ENCODE measurements at regions not wholly inside any gene's neighbourhood (a gene's known extent, or its start where the extent isn't known, plus 50 kb on each side); places are given as distances from the start of the nearest gene placed in this dataset.

- POLR2A ChIA-PET: no interaction called here
- H3K4me1 ChIP-seq (ENCODE audit: control insufficient read depth, insufficient read depth, low read length): no peaks in the 10 kb centered on the region
- intact Hi-C loops (cut with micrococcal nuclease; ENCODE audit: unreplicated experiment) (no loop called here), in situ Hi-C loops (cut with HindIII; ENCODE audit: low pct_unique_long_range_greater_than_20kb, low sequenced_read_pairs) (no loop called here)
- H3K9me3 ChIP-seq (ENCODE audit: control insufficient read depth, insufficient read depth, low read depth, low read length): no peaks in the 10 kb centered on the region
- CTCF ChIA-PET: no interaction called here
- no TSS peak for BruUV-seq (replicated peaks)
- DNase-seq (ENCODE audit: low read depth, low spot score) (no peak), ATAC-seq (no peak)
- TF ChIP-seq POLR2AphosphoS5 (IDR thresholded peaks at IDR 0.05; ENCODE audit: low read depth, low read length): no peak
- no peak for TF ChIP-seq CTCF (IDR thresholded peaks at IDR 0.05)
- TF ChIP-seq SIN3A (IDR thresholded peaks at IDR 0.05; ENCODE audit: borderline replicate concordance, insufficient read depth, low read depth, low read length): no peak
- TF ChIP-seq, protein P1, sequence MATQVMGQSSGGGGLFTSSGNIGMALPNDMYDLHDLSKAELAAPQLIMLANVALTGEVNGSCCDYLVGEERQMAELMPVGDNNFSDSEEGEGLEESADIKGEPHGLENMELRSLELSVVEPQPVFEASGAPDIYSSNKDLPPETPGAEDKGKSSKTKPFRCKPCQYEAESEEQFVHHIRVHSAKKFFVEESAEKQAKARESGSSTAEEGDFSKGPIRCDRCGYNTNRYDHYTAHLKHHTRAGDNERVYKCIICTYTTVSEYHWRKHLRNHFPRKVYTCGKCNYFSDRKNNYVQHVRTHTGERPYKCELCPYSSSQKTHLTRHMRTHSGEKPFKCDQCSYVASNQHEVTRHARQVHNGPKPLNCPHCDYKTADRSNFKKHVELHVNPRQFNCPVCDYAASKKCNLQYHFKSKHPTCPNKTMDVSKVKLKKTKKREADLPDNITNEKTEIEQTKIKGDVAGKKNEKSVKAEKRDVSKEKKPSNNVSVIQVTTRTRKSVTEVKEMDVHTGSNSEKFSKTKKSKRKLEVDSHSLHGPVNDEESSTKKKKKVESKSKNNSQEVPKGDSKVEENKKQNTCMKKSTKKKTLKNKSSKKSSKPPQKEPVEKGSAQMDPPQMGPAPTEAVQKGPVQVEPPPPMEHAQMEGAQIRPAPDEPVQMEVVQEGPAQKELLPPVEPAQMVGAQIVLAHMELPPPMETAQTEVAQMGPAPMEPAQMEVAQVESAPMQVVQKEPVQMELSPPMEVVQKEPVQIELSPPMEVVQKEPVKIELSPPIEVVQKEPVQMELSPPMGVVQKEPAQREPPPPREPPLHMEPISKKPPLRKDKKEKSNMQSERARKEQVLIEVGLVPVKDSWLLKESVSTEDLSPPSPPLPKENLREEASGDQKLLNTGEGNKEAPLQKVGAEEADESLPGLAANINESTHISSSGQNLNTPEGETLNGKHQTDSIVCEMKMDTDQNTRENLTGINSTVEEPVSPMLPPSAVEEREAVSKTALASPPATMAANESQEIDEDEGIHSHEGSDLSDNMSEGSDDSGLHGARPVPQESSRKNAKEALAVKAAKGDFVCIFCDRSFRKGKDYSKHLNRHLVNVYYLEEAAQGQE (IDR thresholded peaks at IDR 0.05; ENCODE audit: insufficient read depth in 1 of 2, low read depth in 2 of 2, low read length in 1 of 2): no peak
- no peak for TF ChIP-seq TCF7L2 (IDR thresholded peaks at IDR 0.05; ENCODE audit: low read depth, low read length)
- no peak overlapping the region for H3K4me3 ChIP-seq (ENCODE audit: low read depth in 2 of 2, low read length in 2 of 2)
- H3K27me3 ChIP-seq (ENCODE audit: control insufficient read depth, insufficient read depth, low read length): no peaks in the 10 kb centered on the region
- H3K27ac ChIP-seq (ENCODE audit: low read length): no peak overlapping the region
- H3K36me3 ChIP-seq (ENCODE audit: control insufficient read depth, insufficient read depth, low read length): no peaks in the 10 kb centered on the region
These were observed 239.8 kb downstream of the TBX18 start for GRCh38 chr6:84524636-84525035.

GRCh38 chr6:84522135-84522549, 242.3 kb downstream of the TBX18 start:
- Histone ChIP-seq H3K27ac (ENCODE audit: low read length) (no peak overlapping the region), H3K4me1 (ENCODE audit: control insufficient read depth, insufficient read depth, low read length) (no peaks in the 10 kb centered on the region), H3K27me3 (ENCODE audit: control insufficient read depth, insufficient read depth, low read length) (no peaks in the 10 kb centered on the region), H3K4me3 (ENCODE audit: low read depth in 2 of 2, low read length in 2 of 2) (no peak overlapping the region), H3K9me3 (ENCODE audit: control insufficient read depth, insufficient read depth, low read depth, low read length) (no peaks in the 10 kb centered on the region), H3K36me3 (ENCODE audit: control insufficient read depth, insufficient read depth, low read length) (no peaks in the 10 kb centered on the region)
- POLR2A ChIA-PET: no interaction called here
- DNase-seq (ENCODE audit: low read depth, low spot score) (no peak), ATAC-seq (no peak)
- in situ Hi-C loops (cut with HindIII; ENCODE audit: low pct_unique_long_range_greater_than_20kb, low sequenced_read_pairs) (no loop called here), intact Hi-C loops (cut with micrococcal nuclease; ENCODE audit: unreplicated experiment) (no loop called here)
- TF ChIP-seq SIN3A (IDR thresholded peaks at IDR 0.05; ENCODE audit: borderline replicate concordance, insufficient read depth, low read depth, low read length) (no peak), CTCF (IDR thresholded peaks at IDR 0.05) (no peak)
- TF ChIP-seq, protein P1 (IDR thresholded peaks at IDR 0.05; ENCODE audit: insufficient read depth in 1 of 2, low read depth in 2 of 2, low read length in 1 of 2): no peak
- no TSS peak for BruUV-seq (replicated peaks)
- CTCF ChIA-PET: interaction anchor here (0.6 kb wide), 1 partner anchor 45 kb away, joined by 4 read pairs; no protein-coding TSS in a partner anchor
